HS-5 (cell line): ENCODE measurements at regions not wholly inside any gene's neighbourhood (a gene's known extent, or its start where the extent isn't known, plus 50 kb on each side); places are given as distances from the start of the nearest gene placed in this dataset.

Experiments
- DNase-seq: peaks from one replicate; pipeline ENCODE4 v3.0.0-alpha.2; 2012; ENCODE audit warnings: low read depth

- DNase-seq, result no peak
Measured at GRCh38 chr2:41934329-41934958, 113.4 kb upstream of the PKDCC start.

DNA sequence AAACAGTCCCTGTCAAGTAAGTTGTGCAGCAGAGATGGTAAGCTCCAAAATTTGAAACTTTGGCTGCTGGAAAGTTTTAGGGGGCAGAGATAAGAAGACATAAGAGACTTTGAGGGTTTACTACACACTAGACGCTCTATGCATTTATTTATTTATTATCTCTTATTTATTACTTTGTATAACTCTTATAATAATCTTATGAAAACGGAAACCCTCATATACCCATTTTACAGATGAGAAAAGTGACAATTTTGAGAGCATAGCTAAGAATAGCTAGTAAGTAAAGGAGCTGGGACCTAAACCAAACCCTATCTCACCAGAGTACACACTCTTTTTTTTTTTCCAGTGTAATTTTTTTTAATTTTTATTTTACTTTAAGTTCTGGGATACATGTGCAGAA is 112.8 kb upstream of the PKDCC start:
- DNase-seq, result no peak

DNA sequence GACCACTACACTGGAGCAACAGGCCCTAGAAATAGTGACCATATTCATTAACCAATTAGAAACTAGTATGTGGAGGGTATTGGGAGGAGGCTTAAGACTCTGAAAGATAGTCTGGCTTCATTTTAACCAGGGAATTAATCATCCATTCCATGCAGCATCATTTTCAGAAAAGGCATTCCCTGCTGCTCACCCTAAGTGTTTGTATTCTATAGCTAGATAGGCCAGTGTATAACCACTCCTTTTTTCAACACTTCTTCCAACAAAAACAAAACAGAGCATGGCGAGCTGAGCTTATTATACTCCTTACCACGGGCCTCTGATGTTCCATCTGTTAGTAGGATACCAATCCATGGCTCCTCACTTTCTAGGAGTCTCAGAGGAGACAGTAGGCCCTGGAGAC is 112.0 kb upstream of the PKDCC start:
- no peak for DNase-seq

GRCh38 chr2:41936771-41937463 is 110.9 kb upstream of the PKDCC start:
- DNase-seq, result no peak

DNA sequence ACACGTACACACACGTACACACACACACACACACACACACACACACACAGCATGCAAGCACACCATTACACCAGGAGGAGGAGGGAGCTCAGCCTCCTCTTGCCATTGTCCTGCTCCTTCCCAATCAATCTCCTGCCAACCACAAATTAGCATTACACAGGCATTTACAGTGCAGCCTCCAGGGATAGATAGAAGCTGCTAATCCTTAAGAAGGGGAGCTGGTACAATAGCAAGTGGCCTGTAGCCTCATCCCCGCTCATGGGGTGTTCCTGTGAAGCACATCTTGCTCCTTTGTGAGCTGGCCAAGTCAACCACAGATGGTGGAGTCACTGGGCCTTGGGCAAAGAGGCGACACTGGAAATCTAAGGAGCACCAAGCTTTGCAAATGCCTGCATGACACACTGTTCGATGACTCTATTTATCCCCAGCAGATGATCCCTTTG is 110.3 kb upstream of the PKDCC start:
- DNase-seq, result no peak

GRCh38 chr2:41937921-41938708 is 109.7 kb upstream of the PKDCC start:
- no peak for DNase-seq

DNA sequence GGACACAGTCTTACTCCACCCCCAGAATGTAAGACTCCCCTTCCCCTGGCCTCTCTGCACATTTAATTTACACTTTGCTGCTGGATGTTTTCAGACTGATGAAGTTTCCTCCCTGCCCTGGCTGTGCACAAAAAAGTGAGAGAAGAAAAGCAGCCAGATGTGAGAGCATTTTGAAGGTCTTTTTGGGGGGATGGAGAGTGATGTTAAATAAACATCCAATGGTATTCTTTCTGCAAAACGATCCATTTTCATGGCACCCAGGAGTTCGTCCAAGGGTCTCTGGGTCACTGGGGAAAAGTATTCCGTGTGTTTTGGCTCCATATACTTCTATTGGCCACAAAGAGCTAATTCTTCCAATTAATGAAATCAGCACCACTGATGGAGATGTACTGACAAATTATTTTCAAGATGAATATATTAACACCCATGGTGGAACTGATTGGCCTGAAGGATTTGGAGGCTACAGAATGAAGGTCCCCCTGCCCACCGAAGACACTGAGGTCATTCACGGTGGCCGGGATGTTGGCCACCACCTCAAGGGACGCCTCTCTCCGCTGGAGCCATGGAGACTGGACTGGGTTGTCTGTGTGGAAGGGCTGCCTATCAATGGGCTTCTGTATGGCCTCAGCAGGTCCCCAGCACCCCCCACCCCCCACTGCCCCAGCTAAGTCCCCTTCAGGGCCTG is 107.6 kb upstream of the PKDCC start:
- DNase-seq, result no peak

DNA sequence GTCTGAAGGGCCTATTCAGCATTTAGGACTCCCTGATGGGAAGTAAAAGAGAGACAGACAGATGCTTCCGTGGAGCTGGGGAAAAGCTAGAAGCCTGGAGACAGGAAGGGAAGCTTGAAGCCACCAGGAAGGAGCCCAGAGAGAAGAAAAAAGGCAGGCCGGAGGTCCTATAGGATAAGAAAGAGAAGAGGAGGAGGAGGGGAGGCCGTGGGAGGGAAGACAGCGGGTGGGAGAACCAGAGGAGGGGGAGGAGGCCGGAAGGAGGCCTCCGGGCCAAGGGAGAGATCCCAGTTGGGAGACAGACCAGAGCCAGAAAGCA is 107.1 kb upstream of the PKDCC start:
- DNase-seq, result no peak

GRCh38 chr2:41941831-41942230 is 106.0 kb upstream of the PKDCC start:
- no peak for DNase-seq

- no peak for DNase-seq
Measured at GRCh38 chr2:41942278-41942677, 105.5 kb upstream of the PKDCC start.

DNA sequence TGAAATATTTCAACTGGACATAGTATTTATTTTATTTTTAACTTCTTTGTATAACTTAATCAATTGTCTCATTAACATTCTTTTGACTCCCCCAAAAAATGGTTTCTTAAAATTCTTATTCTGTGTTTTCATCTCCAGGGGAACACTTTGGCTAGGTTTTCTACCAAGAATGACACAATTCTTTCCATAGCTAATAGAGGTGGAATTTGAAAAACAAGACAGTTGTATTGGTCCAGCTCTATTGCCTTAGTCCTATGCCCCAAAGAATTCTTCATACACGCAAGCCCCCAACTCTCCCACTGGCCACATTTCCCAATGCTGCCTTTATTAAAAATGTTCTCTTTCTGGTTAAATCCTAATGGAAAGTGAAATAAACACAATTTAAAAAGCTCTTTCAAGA is 104.7 kb upstream of the PKDCC start:
- no peak for DNase-seq

GRCh38 chr2:41944220-41944880 is 103.5 kb upstream of the PKDCC start:
- DNase-seq, result no peak

GRCh38 chr2:41947701-41948396 is 100.0 kb upstream of the PKDCC start:
- no peak for DNase-seq

- DNase-seq, result no peak
Measured at GRCh38 chr2:41948397-41948763, 99.4 kb upstream of the PKDCC start.

- DNase-seq, result no peak
Measured at GRCh38 chr2:41949091-41949882, 98.5 kb upstream of the PKDCC start.

GRCh38 chr2:41949883-41950665 is 97.7 kb upstream of the PKDCC start:
- DNase-seq, result no peak

DNA sequence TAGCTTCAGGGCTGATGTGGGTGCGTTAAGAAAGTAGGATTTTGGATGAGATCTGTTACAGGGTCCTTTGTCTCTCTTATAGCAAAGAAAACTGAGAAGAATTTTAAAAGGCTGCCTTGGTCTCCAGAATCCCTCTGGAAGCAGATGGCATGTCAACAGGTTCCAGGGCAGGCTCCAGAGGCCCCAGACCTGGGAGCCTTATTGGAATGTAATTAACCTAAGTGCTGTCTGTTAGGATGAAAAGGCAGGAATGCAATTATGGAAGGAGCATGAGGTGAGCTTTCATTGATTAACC is 97.2 kb upstream of the PKDCC start:
- no peak for DNase-seq

DNA sequence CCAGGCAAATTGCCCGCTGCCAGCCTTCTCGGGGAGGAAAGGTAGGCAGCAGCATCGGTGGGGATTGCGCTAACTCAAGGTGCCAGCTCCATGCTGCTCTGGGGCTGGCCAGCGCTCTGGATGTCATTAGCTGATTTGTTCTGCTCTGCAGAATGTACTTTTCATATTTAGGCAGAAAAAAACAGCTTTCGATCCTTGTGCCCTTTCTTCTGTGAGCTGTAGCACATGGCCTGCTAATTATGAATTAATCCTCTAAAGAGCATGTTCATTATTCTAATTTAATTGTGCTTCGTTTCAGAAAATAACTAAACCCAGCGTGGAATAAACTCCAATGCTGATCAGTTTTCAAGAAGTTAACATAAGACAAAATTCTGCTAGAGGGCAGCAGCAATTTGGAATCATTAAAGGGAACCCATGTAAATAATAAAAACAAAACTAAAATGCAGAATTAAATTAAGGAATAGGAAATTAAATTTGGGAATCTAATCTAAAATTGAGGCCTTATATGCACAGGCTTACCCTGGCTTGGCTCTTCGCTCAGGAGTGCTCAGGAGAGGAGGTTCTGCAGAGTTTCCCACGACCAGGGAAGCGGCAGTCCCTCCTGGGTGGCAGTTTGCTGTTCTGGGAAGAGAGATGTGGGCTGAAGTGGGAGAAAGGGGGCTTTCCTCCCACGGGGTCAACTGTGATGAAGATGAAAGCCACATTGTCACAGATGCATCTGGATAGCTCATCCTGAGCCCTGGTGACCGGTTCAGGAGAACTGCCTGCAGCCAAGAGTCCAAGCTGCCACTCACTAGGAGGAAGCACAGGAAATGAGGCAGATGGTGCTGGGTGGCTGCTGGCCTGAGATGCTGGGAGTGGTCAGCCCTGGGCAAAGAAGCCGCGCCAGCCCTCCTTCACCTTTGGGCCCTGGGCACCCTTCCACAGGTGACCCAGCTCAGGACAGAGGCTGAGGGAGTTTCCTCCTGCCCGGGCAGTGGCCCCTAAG is 93.2 kb upstream of the PKDCC start:
- DNase-seq, result no peak
